Endothelial cell of umbilical vein (primary cell): ENCODE measurements at regions not wholly inside any gene's neighbourhood (a gene's known extent, or its start where the extent isn't known, plus 50 kb on each side); places are given as distances from the start of the nearest gene placed in this dataset.

Experiments used
- BruUV-seq: library from RNA; stranded (reverse); fragments of 400-500 nt; replicated peaks from 2 replicates; lab custom pipeline; 2021; lab: Mats Ljungman, UMichigan
- CTCF ChIA-PET: fragments of 300-600, 350-600 bp; sonication (Branson Sonifier 250); formaldehyde crosslinking; loops from one replicate; lab custom pipeline; 2021; ENCODE audit warnings: antibody characterized with exemption, inconsistent platforms; lab: Charles Lee
- POLR2A ChIA-PET: fragments of 300-600, 350-600 bp; sonication (Branson Sonifier 250); formaldehyde crosslinking; loops from one replicate; lab custom pipeline; 2021; ENCODE audit warnings: antibody characterized with exemption, inconsistent platforms; lab: Charles Lee
- DNase-seq: peaks from one replicate; pipeline ENCODE4 v3.0.0-alpha.2; 2011; ENCODE audit warnings: low read depth, low spot score
- FAIRE-seq: peaks from 2 replicates; lab custom pipeline; 2011; peaks lifted over from hg19 to GRCh38; lab: Jason Lieb, UNC
- H2AFZ ChIP-seq: 2 replicates; pipeline ENCODE4 v1.6.0; 2012; ENCODE audit warnings: low read depth, low read length, control low read depth, inconsistent platforms
- H3K27ac ChIP-seq: 2 replicates; pipeline ENCODE4 v1.5.1; 2011; ENCODE audit warnings: low read depth, mild to moderate bottlenecking, control low read depth, low read length, moderate library complexity; ENCODE audit not compliant: insufficient read depth
- H3K27me3 ChIP-seq, 2 experiments: 2 replicates each; pipeline versions ENCODE4 v1.6.0 to v1.6.1; 2011; ENCODE audit warnings: low read length in 2 of 2, mixed read lengths in 1 of 2; ENCODE audit not compliant: control insufficient read depth in 2 of 2, insufficient read depth in 2 of 2
- H3K36me3 ChIP-seq, 2 experiments: 2 replicates in 1 of 2; 3 replicates in 1 of 2; pipeline ENCODE4 v1.5.1; 2011; ENCODE audit warnings: low read length in 2 of 2, mild to moderate bottlenecking in 1 of 2, moderate library complexity in 1 of 2; ENCODE audit not compliant: control insufficient read depth in 2 of 2, insufficient read depth in 2 of 2; ENCODE audit errors: extremely low read depth in 1 of 2
- H3K4me1 ChIP-seq: 3 replicates; pipeline ENCODE4 v1.5.1; 2011; ENCODE audit warnings: mild to moderate bottlenecking, low read length; ENCODE audit not compliant: control insufficient read depth, insufficient read depth; ENCODE audit errors: extremely low read depth
- H3K4me2 ChIP-seq: 2 replicates; pipeline ENCODE4 v1.6.1; 2011; ENCODE audit warnings: low read length, control low read depth, mixed read lengths; ENCODE audit not compliant: insufficient read depth
- H3K4me3 ChIP-seq, 3 experiments: fragments of 200-600 bp in 1 of 3; sonication (generic), shearing (Covaris generic) in 1 of 3; replicated peaks in 1 of 3; 2 replicates each; pipeline ENCODE4 v1.5.1; 2011 to 2016; ENCODE audit warnings: control low read depth in 3 of 3, low read length in 3 of 3, mild to moderate bottlenecking in 2 of 3, inconsistent platforms in 1 of 3, low read depth in 1 of 3, moderate library complexity in 1 of 3; ENCODE audit not compliant: insufficient read depth in 1 of 3
- H3K79me2 ChIP-seq: 2 replicates; pipeline ENCODE4 v1.6.0; 2012; ENCODE audit warnings: low read length, inconsistent platforms; ENCODE audit not compliant: control insufficient read depth, insufficient read depth
- H3K9ac ChIP-seq: replicated peaks from 2 replicates; pipeline ENCODE3; 2011; ENCODE audit warnings: low read length, control low read depth; ENCODE audit not compliant: insufficient read depth; ENCODE audit errors: extremely low read depth
- H3K9me1 ChIP-seq: replicated peaks from 3 replicates; pipeline ENCODE4 v1.6.0; 2011; ENCODE audit warnings: mild to moderate bottlenecking, low read length; ENCODE audit not compliant: control insufficient read depth, insufficient read depth; ENCODE audit errors: extremely low read depth
- H3K9me3 ChIP-seq: replicated peaks from 2 replicates; pipeline ENCODE4 v1.5.1; 2012; ENCODE audit warnings: low read length, inconsistent platforms; ENCODE audit not compliant: control insufficient read depth, insufficient read depth
- H4K20me1 ChIP-seq: replicated peaks from 2 replicates; pipeline ENCODE3; 2011; ENCODE audit warnings: mild to moderate bottlenecking, low read length; ENCODE audit not compliant: control insufficient read depth, insufficient read depth; ENCODE audit errors: extremely low read depth
- EZH2 ChIP-seq: IDR thresholded peaks from 2 replicates; pipeline ENCODE4 v1.6.1; 2012; ENCODE audit warnings: borderline replicate concordance, low read depth, mild to moderate bottlenecking, moderate library complexity, low read length, inconsistent platforms; ENCODE audit not compliant: severe bottlenecking
- FOS ChIP-seq: IDR thresholded peaks from 2 replicates; pipeline ENCODE4 v1.6.1; 2011; ENCODE audit warnings: mild to moderate bottlenecking, low read length, moderate library complexity, borderline replicate concordance; ENCODE audit not compliant: insufficient read depth
- GATA2 ChIP-seq: IDR thresholded peaks from 2 replicates; pipeline ENCODE4 v1.7.0; 2011; ENCODE audit warnings: low read depth, mild to moderate bottlenecking, moderate library complexity, mixed read lengths, low read length; ENCODE audit not compliant: insufficient read length, insufficient read depth
- JUN ChIP-seq: IDR thresholded peaks from 2 replicates; pipeline ENCODE4 v1.6.1; 2011; ENCODE audit warnings: borderline replicate concordance, low read depth; ENCODE audit not compliant: insufficient read length, insufficient read depth
- MAX ChIP-seq: IDR thresholded peaks from 2 replicates; pipeline ENCODE4 v1.6.1; 2011; ENCODE audit not compliant: insufficient read depth, insufficient read length
- MYC ChIP-seq: IDR thresholded peaks from one replicate; pipeline ENCODE4 v1.6.1; 2011; ENCODE audit warnings: mild to moderate bottlenecking, low read depth, low read length
- POLR2A ChIP-seq: IDR thresholded peaks from 2 replicates; pipeline ENCODE4 v1.6.1; 2012; ENCODE audit warnings: low read depth, mild to moderate bottlenecking, control low read depth, low read length
- POLR2AphosphoS5 ChIP-seq: IDR thresholded peaks from 2 replicates; pipeline ENCODE4 v1.6.1; 2012; ENCODE audit warnings: low read depth, mild to moderate bottlenecking, control low read depth, low read length, moderate library complexity; ENCODE audit not compliant: insufficient read depth
- dilution Hi-C: fragments of 300-500 bp; cut with MboI; formaldehyde crosslinking; loops from one replicate; pipeline ENCODE4 v1.15.0; 2019; ENCODE audit warnings: low sequenced_read_pairs; ENCODE audit not compliant: extremely low pct_ligation_motif_present
- intact Hi-C: fragments of 100-400 bp; cut with micrococcal nuclease; formaldehyde crosslinking; loops from one replicate; pipeline ENCODE4 v1.10.0; 2022
- TF ChIP-seq, protein P1 (sequence below), 2 donors: IDR thresholded peaks; 1 replicate in 1 of 2; 2 replicates in 1 of 2; pipeline ENCODE4 v1.5.1; 2011; ENCODE audit warnings: low read length in 2 of 2, mild to moderate bottlenecking in 2 of 2, moderate library complexity in 2 of 2, control low read depth in 1 of 2, inconsistent platforms in 1 of 2, low read depth in 1 of 2; ENCODE audit not compliant: insufficient read depth in 1 of 2; ENCODE audit errors: extremely low read depth in 1 of 2

GRCh38 chr3:110897046-110897445 is 174.6 kb upstream of the NECTIN3 start:
- no peaks in the 10 kb centered on the region for H4K20me1 ChIP-seq
- H3K4me3 ChIP-seq = no peak overlapping the region
- no peak overlapping the region for H3K27ac ChIP-seq
- no peak overlapping the region for H3K4me2 ChIP-seq
- DNase-seq (no peak), FAIRE-seq (no peak)
- dilution Hi-C loops = no loop called here
- no TSS peak for BruUV-seq
- TF ChIP-seq GATA2 = no peak
- TF ChIP-seq FOS = no peak
- TF ChIP-seq MAX = no peak
- TF ChIP-seq JUN = no peak
- TF ChIP-seq MYC = no peak
- no peak for TF ChIP-seq EZH2
- TF ChIP-seq POLR2AphosphoS5 = no peak
- TF ChIP-seq POLR2A = no peak
- TF ChIP-seq, protein P1, sequence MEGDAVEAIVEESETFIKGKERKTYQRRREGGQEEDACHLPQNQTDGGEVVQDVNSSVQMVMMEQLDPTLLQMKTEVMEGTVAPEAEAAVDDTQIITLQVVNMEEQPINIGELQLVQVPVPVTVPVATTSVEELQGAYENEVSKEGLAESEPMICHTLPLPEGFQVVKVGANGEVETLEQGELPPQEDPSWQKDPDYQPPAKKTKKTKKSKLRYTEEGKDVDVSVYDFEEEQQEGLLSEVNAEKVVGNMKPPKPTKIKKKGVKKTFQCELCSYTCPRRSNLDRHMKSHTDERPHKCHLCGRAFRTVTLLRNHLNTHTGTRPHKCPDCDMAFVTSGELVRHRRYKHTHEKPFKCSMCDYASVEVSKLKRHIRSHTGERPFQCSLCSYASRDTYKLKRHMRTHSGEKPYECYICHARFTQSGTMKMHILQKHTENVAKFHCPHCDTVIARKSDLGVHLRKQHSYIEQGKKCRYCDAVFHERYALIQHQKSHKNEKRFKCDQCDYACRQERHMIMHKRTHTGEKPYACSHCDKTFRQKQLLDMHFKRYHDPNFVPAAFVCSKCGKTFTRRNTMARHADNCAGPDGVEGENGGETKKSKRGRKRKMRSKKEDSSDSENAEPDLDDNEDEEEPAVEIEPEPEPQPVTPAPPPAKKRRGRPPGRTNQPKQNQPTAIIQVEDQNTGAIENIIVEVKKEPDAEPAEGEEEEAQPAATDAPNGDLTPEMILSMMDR (IDR thresholded peaks at IDR 0.05; ENCODE audit: extremely low read depth in 1 of 2, insufficient read depth in 1 of 2, low read depth in 1 of 2, low read length in 2 of 2) = no peak
- H3K27me3 ChIP-seq = no peaks in the 10 kb centered on the region
- no peak overlapping the region for H3K9ac ChIP-seq
- no peaks in the 10 kb centered on the region for H3K9me1 ChIP-seq
- H2AFZ ChIP-seq = no peak overlapping the region
- H3K36me3 ChIP-seq = no peaks in the 10 kb centered on the region
- intact Hi-C loops = no loop called here
- POLR2A ChIA-PET = no interaction called here
- no peaks in the 10 kb centered on the region for H3K9me3 ChIP-seq
- CTCF ChIA-PET = interaction anchor here (0.8 kb wide), 1 partner anchor 9 kb away, joined by 3 read pairs; no protein-coding TSS in a partner anchor
- H3K4me1 ChIP-seq = no peaks in the 10 kb centered on the region
- no peaks in the 10 kb centered on the region for H3K79me2 ChIP-seq
